Tibial artery (tissue), 4 donors: ENCODE measurements at regions not wholly inside any gene's neighbourhood (a gene's known extent, or its start where the extent isn't known, plus 50 kb on each side); places are given as distances from the start of the nearest gene placed in this dataset.

ENCODE experiments used
- DNase-seq, 2 donors: peaks; one replicate each; pipeline ENCODE4 v3.0.0-alpha.2; 2019
- H3K27ac ChIP-seq, 2 donors: fragments of 200-600 bp; sonication (generic) in 1 of 2; 1 replicate in 1 of 2; 2 replicates in 1 of 2; pipeline ENCODE4 v1.5.1; 2018 to 2019; ENCODE audit warnings: mild to moderate bottlenecking in 1 of 2
- H3K27me3 ChIP-seq, 2 donors: fragments of 200-600 bp; sonication (generic) in 1 of 2; one replicate each; pipeline versions ENCODE4 v1.5.1 to v1.6.0; 2016 to 2019
- H3K36me3 ChIP-seq, 3 donors: fragments of 200-600 bp; sonication (generic) in 2 of 3; one replicate each; pipeline ENCODE4 v1.5.1; 2016 to 2019; ENCODE audit warnings: mild to moderate bottlenecking in 2 of 3
- H3K4me1 ChIP-seq, 4 donors: fragments of 200-600 bp; sonication (generic) in 2 of 4; 1 replicate in 3 of 4; 2 replicates in 1 of 4; pipeline ENCODE4 v1.5.1; 2016 to 2019
- H3K4me3 ChIP-seq, 2 donors: fragments of 200-600 bp; sonication (generic) in 1 of 2; 1 replicate in 1 of 2; 2 replicates in 1 of 2; pipeline ENCODE4 v1.5.1; 2018 to 2019; ENCODE audit warnings: mild to moderate bottlenecking in 2 of 2
- H3K9me3 ChIP-seq, 3 donors: fragments of 200-600 bp; sonication (generic) in 1 of 3; one replicate each; pipeline ENCODE4 v1.5.1; 2016 to 2019
- intact Hi-C: fragments of 100-400 bp; cut with DNase I; formaldehyde crosslinking; loops from one replicate; pipeline ENCODE4 v1.15.0; 2023; ENCODE audit warnings: low total_unique reads
- TF ChIP-seq, protein P1 (sequence below), 2 experiments: fragments of 200-600 bp in 1 of 2; fragments of 450-650 bp in 1 of 2; IDR thresholded peaks; one replicate each; pipeline ENCODE4 v1.5.1; 2017 to 2019; ENCODE audit warnings: antibody characterized with exemption in 2 of 2, mild to moderate bottlenecking in 1 of 2, moderate library complexity in 1 of 2

DNA sequence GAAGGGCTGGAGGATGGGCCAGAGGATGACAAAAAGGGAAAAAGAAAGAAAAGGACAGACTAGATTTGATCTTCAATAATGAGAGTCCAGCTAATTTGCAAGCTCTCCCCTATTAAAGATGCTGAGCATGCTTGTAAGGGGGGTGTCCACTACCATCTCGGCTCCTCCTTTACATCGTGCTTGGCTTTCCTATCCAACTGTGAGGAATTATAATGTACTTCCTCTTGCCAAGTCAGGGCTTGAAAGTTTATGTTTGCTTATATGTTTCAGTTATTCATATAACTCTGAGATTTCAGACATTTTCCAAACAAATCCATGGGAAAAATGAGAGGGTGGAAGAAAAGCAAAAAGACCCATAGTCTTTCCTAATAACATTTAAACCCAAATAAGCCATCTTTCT, 387.1 kb downstream of the METTL15 start:
- intact Hi-C loops = no loop called here
- Histone ChIP-seq H3K27me3 (no peaks in the 10 kb centered on the region), H3K4me1 (peaks cover 0 to 13% (median 0%) of the 10 kb centered on the region in 4 donors), H3K4me3 (no peak overlapping the region), H3K27ac (no peak overlapping the region), H3K36me3 (no peaks in the 10 kb centered on the region), H3K9me3 (no peaks in the 10 kb centered on the region)
- TF ChIP-seq, protein P1, sequence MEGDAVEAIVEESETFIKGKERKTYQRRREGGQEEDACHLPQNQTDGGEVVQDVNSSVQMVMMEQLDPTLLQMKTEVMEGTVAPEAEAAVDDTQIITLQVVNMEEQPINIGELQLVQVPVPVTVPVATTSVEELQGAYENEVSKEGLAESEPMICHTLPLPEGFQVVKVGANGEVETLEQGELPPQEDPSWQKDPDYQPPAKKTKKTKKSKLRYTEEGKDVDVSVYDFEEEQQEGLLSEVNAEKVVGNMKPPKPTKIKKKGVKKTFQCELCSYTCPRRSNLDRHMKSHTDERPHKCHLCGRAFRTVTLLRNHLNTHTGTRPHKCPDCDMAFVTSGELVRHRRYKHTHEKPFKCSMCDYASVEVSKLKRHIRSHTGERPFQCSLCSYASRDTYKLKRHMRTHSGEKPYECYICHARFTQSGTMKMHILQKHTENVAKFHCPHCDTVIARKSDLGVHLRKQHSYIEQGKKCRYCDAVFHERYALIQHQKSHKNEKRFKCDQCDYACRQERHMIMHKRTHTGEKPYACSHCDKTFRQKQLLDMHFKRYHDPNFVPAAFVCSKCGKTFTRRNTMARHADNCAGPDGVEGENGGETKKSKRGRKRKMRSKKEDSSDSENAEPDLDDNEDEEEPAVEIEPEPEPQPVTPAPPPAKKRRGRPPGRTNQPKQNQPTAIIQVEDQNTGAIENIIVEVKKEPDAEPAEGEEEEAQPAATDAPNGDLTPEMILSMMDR (IDR thresholded peaks at IDR 0.05) = no peak
- DNase-seq = no peak

DNA sequence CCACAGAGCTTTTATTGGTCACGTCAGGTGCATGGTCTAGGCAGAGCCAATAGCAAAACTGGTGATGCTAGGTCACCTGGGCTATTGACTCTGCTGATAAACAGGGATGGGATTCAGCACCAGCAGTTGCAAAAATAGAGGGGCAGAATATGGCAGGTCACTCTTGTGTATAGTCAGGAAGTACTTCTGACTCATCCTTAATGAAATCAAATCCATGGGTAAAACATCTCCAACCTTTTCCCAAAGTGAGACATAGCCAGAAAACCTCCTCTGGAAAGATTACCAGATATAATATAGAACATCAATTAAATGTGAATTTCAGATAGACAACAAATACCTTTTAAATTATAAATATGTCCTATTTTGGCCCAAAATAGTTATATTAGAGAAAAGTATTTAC, 383.2 kb downstream of the METTL15 start:
- TF ChIP-seq, protein P1 (IDR thresholded peaks at IDR 0.05) = no peak
- Histone ChIP-seq H3K27ac (no peak overlapping the region), H3K9me3 (no peaks in the 10 kb centered on the region), H3K36me3 (no peaks in the 10 kb centered on the region), H3K4me1 (peaks cover 0 to 21% (median 0%) of the 10 kb centered on the region in 4 donors), H3K4me3 (no peak overlapping the region), H3K27me3 (no peaks in the 10 kb centered on the region)
- intact Hi-C loops = no loop called here
- no peak for DNase-seq

DNA sequence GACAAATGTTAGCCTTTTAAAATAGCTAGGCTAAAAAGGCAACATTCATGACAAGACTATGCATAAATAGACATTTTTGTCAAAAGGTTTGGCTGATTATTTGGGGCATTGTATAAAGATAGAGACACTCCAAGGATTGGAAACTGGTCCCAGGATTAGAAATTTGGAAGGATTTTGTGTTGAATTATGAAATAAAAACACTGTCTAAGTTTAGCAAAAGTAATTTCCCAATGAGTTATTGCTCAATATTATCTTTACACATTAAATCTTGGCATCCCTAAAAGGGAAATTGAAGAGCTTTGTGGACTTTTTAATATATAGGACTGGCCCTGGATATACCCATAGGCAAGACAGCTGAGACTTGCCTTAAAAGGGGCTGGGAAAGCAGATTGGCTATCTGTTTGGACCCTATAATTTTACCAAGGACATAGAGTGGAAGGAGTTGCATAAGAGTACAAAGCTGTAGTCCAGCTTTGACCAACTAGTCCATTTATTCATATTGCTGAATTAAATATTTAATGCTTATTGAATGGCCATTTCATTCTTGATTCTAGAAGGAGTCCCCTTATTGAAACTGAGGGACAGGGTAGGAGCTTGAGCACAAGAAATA, 382.7 kb downstream of the METTL15 start:
- peaks cover 0 to 21% (median 0%) of the 10 kb centered on the region in 4 donors for H3K4me1 ChIP-seq
- H3K27me3 ChIP-seq = no peaks in the 10 kb centered on the region
- intact Hi-C loops = no loop called here
- H3K27ac ChIP-seq = no peak overlapping the region
- H3K4me3 ChIP-seq = no peak overlapping the region
- no peak for DNase-seq
- no peaks in the 10 kb centered on the region for H3K36me3 ChIP-seq
- H3K9me3 ChIP-seq = no peaks in the 10 kb centered on the region
- TF ChIP-seq, protein P1 (IDR thresholded peaks at IDR 0.05) = no peak

DNA sequence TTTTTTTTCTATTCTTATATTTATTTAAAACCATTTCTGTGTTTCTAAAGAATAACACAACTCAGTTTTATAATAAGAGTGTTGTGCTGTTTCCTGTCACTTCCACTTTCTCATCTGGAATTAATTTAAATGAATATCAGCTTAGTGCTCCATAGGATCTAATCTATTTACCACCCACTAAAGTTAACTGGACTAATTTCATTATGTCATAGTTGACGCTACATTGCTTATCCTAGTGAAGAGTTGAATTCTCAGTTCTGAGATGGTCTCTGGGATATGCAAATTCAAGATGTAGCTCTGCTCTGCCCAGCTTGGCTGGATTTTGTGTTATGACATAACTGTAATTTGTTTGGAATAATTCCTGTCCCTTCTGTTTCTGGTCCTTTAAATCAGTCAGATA, 380.1 kb downstream of the METTL15 start:
- no peak overlapping the region for H3K27ac ChIP-seq
- no peaks in the 10 kb centered on the region for H3K36me3 ChIP-seq
- no peaks in the 10 kb centered on the region for H3K9me3 ChIP-seq
- no peaks in the 10 kb centered on the region for H3K27me3 ChIP-seq
- H3K4me3 ChIP-seq = no peak overlapping the region
- H3K4me1 ChIP-seq = peaks cover 0 to 21% (median 0%) of the 10 kb centered on the region in 4 donors
- intact Hi-C loops = no loop called here
- TF ChIP-seq, protein P1 (IDR thresholded peaks at IDR 0.05) = no peak
- DNase-seq = no peak

DNA sequence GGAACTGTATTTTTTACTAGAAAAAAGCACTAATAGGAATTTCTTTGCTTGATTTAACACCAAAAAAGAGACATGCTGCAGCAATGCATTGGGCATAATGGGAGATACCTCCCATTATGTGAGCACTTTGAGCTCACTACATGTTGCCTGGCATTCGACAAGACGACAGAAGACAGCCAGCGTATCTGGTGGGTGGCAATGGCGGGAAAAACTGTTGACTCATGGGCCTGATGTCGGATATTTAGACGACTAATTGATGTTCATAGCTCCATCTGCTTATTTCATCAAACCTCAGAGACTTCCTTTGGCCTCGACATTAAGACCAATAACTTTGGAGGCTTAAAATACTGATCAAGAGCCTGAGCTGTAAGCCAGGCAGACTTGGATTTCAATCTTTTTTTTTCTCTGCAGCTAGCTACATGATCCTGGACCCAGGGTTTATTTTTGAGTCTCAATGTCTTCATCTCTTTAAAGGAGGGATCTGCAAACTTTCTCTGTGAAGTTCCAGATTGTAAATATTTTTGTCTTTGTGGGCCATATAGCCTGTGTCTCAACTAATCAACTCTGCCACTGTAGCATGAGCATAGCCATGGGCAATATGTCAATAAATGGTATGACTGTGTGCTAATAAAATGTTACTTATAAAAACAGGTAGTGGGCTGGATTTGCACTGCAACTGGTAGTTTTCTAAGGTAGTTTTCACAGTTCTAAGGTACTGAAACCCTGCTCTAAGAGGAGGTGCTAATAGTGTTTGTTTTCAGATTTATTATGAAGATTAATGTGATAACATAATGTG, 375.1 kb downstream of the METTL15 start:
- Histone ChIP-seq H3K4me1 (peaks cover 0 to 4% (median 0%) of the 10 kb centered on the region in 4 donors), H3K9me3 (no peaks in the 10 kb centered on the region), H3K27me3 (no peaks in the 10 kb centered on the region), H3K4me3 (no peak overlapping the region), H3K36me3 (no peaks in the 10 kb centered on the region), H3K27ac (no peak overlapping the region)
- TF ChIP-seq, protein P1 (IDR thresholded peaks at IDR 0.05) = no peak
- DNase-seq = no peak
- intact Hi-C loops = no loop called here
